Ovary (tissue), 3 donors: ENCODE measurements at regions not wholly inside any gene's neighbourhood (a gene's known extent, or its start where the extent isn't known, plus 50 kb on each side); places are given as distances from the start of the nearest gene placed in this dataset.

ENCODE experiments used
- CTCF ChIP-seq, 3 donors: fragments of 450-650 bp in 2 of 3; fragments of 200-600 bp in 1 of 3; IDR thresholded peaks; one replicate each; pipeline versions ENCODE4 v1.5.1 to v1.8.0; 2016 to 2022; ENCODE audit warnings: antibody characterized with exemption in 3 of 3, mild to moderate bottlenecking in 1 of 3
- EP300 ChIP-seq: sonication (generic); formaldehyde crosslinking; IDR thresholded peaks from one replicate; pipeline ENCODE4 v1.6.1; 2017; ENCODE audit warnings: antibody characterized with exemption
- POLR2A ChIP-seq: fragments of 450-650 bp; IDR thresholded peaks from one replicate; pipeline ENCODE4 v1.6.1; 2017; ENCODE audit warnings: antibody characterized with exemption, mild to moderate bottlenecking, moderate library complexity
- donor health status: DM: no; HTN: no; CAD: no.

- TF ChIP-seq CTCF (IDR thresholded peaks at IDR 0.05) (no peak), POLR2A (no peak), EP300 (no peak)
These were observed 214.1 kb upstream of the ANKH start for GRCh38 chr5:15085671-15086070.
